GM12874 (cell line): ENCODE measurements at regions not wholly inside any gene's neighbourhood (a gene's known extent, or its start where the extent isn't known, plus 50 kb on each side); places are given as distances from the start of the nearest gene placed in this dataset.

Experiments used
- TF ChIP-seq, protein P1 (sequence below): IDR thresholded peaks from 2 replicates; pipeline ENCODE4 v1.5.1; 2011; ENCODE audit warnings: low read depth, mild to moderate bottlenecking, control low read depth, low read length, moderate library complexity; ENCODE audit not compliant: insufficient read depth

GRCh38 chr13:47463002-47463401, 538.1 kb downstream of the SUCLA2 start:
- TF ChIP-seq, protein P1, sequence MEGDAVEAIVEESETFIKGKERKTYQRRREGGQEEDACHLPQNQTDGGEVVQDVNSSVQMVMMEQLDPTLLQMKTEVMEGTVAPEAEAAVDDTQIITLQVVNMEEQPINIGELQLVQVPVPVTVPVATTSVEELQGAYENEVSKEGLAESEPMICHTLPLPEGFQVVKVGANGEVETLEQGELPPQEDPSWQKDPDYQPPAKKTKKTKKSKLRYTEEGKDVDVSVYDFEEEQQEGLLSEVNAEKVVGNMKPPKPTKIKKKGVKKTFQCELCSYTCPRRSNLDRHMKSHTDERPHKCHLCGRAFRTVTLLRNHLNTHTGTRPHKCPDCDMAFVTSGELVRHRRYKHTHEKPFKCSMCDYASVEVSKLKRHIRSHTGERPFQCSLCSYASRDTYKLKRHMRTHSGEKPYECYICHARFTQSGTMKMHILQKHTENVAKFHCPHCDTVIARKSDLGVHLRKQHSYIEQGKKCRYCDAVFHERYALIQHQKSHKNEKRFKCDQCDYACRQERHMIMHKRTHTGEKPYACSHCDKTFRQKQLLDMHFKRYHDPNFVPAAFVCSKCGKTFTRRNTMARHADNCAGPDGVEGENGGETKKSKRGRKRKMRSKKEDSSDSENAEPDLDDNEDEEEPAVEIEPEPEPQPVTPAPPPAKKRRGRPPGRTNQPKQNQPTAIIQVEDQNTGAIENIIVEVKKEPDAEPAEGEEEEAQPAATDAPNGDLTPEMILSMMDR: no peak

DNA sequence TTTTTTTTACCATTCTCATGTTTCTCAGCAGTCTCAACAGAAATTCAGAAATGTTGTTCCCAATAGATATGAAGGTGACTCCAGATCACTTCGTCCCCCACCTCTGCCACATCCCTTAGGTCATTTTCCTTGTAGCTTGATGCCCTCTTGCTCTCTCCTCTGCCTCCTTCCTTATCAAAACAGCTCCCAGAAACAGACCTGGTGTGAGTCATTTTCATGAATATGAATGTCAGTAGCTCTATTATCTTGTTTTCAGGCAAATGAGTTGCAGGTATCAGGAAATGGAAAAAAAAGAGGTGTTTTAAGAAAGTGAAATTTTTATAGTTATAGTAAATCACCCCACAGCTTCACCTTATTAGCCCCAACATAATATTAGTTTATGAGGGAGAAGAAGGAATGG, 539.3 kb downstream of the SUCLA2 start:
- TF ChIP-seq, protein P1: no peak

DNA sequence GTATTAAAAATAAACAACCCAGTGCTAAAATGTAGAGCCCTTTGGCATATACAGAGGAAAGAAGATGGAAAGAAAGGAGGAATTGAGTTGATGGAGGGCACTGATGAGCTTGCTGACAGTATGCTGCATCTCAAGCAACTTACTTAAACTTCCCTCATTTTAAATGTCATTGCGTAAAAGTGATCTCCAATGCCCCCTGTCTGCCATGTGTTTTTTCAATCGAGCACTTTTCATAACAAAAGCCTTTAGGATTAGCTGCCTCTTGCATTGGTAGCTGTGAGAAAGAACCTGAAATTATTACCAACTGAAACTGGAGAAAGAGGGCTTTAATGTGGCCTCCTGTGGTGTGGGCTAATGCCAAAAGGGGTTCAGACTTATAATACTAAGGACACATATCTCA, 541.6 kb downstream of the SUCLA2 start:
- TF ChIP-seq, protein P1: no peak

- TF ChIP-seq, protein P1: no peak
Observed at GRCh38 chr13:47457626-47458025, 543.4 kb downstream of the SUCLA2 start.

- TF ChIP-seq, protein P1: peak; percentile 9; the same call in 1 of the 2 replicates
Observed at GRCh38 chr13:47455626-47456025, 545.4 kb downstream of the SUCLA2 start.

DNA sequence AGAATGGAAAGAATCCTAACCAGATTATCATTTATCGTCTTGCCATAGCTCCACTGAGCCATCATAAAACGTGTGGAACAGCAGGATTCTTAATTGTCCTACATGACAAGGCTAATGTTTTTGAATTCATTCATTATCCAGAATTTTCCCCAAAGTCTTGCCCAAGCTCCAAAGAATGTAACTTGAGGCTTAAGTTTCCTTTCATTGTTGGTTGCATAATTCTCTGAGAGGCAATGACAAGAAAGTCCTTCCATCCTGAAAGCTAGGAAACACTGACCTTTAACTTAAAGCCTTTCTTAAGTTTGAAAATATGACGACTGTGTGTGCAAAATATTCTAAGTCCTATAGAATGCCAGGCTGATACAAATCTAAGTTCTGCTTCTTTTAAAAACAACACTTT, 546.1 kb downstream of the SUCLA2 start:
- TF ChIP-seq, protein P1: no peak

DNA sequence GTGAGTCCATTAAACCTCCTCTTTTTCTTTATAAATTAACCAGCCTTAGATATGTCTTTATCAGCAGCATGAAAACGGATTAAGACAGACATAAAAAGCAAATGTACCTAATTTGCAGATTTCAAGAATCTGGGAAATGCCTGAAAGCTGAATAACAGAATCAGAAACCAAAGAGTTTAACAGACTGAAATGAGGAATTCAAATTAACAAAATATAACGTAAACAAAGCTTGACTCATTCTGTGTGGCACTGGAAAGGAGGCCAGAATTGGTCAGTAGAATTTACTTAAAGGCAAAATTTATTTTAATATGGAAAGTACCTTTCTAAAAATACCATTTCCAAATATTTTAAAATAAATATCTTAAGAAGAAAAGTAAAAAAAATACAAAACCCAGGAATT, 540.6 kb upstream of the HTR2A start:
- TF ChIP-seq, protein P1: no peak
